A673 (cell line): ENCODE measurements at regions not wholly inside any gene's neighbourhood (a gene's known extent, or its start where the extent isn't known, plus 50 kb on each side); places are given as distances from the start of the nearest gene placed in this dataset.

Source experiments
- EZH2 ChIP-seq: fragments of 200-600 bp; sonication (generic); IDR thresholded peaks from 2 replicates; pipeline ENCODE4 v1.6.1; 2017; ENCODE audit warnings: borderline replicate concordance, low read depth, mild to moderate bottlenecking, mixed read lengths, antibody characterized with exemption, low read length; ENCODE audit not compliant: poor library complexity, severe bottlenecking
- TF ChIP-seq, protein P1 (sequence below): fragments of 300-800, 200-600 bp; sonication (generic); conservative IDR thresholded peaks from 2 replicates; pipeline ENCODE4 v1.5.1; 2017; ENCODE audit warnings: low read depth, mild to moderate bottlenecking, antibody characterized with exemption, low read length, moderate library complexity, mixed read lengths

- TF ChIP-seq, protein P1, sequence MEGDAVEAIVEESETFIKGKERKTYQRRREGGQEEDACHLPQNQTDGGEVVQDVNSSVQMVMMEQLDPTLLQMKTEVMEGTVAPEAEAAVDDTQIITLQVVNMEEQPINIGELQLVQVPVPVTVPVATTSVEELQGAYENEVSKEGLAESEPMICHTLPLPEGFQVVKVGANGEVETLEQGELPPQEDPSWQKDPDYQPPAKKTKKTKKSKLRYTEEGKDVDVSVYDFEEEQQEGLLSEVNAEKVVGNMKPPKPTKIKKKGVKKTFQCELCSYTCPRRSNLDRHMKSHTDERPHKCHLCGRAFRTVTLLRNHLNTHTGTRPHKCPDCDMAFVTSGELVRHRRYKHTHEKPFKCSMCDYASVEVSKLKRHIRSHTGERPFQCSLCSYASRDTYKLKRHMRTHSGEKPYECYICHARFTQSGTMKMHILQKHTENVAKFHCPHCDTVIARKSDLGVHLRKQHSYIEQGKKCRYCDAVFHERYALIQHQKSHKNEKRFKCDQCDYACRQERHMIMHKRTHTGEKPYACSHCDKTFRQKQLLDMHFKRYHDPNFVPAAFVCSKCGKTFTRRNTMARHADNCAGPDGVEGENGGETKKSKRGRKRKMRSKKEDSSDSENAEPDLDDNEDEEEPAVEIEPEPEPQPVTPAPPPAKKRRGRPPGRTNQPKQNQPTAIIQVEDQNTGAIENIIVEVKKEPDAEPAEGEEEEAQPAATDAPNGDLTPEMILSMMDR, result no peak
- TF ChIP-seq EZH2, result no peak
These were observed 63.0 kb upstream of the CDCA7L start for GRCh38 chr7:22008683-22009082.
